Stimulated activated CD8-positive, alpha-beta memory T cell treated with anti-CD3 and anti-CD28 coated beads, Interleukin-15, amount 100 ng/mL, for 24 hours (primary cell): ENCODE measurements at regions not wholly inside any gene's neighbourhood (a gene's known extent, or its start where the extent isn't known, plus 50 kb on each side); places are given as distances from the start of the nearest gene placed in this dataset.

Experiments
- DNase-seq: peaks from one replicate; pipeline ENCODE4 v3.0.0-alpha.2; 2020; ENCODE audit warnings: low read depth

GRCh38 chr12:13288937-13289652 is 92.6 kb downstream of the EMP1 start:
- DNase-seq = no peak

- no peak for DNase-seq
These were observed 92.0 kb downstream of the EMP1 start for GRCh38 chr12:13288501-13288900.

GRCh38 chr12:13283867-13284266 is 87.3 kb downstream of the EMP1 start:
- DNase-seq = no peak

DNA sequence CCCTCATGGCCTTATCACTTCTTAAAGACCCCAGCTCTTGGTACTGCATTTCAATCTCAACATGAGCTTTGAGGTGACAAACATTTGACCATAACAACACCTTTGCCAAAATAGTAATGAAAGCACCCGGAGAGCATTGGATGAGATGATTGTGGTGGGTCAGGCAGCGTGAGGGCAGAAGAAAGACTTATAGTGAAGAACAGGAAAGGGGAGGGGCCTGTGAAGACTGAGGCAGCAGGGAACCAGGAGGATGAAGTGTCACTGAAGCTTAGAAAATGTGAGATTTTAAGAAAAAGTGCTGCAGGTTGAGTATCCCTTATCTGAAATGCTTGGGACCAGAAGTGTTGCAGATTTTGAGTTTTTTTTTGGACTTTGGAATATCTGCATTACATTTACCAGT is 86.3 kb downstream of the EMP1 start:
- DNase-seq = no peak

DNA sequence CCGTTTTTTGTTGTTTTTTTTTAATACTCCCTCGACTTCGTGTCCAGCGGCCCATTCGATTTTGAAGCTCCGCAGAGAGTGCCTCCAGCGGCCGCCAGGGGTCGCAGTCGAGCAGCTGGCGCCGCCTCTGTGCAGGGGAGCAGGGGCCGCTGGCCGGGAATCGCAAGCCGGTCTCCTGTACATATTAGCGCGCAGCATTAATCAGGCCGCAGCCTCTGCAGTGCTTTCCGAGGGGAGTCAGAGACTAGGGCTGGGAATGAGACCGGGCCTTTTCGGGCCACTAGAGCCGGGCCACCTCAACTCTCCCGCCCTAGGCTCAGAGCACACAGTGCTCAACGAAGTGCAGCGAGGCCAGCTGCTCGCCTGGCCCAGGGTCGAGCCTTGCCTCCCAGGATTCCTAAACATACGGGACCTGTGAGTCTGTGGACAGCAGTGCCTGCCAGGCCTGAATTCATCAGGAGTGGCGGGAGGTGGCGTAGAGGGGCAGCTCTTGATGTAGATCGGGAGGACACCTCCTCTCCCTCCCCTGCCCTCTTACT is 81.8 kb downstream of the EMP1 start:
- peak; percentile 58 for DNase-seq

DNA sequence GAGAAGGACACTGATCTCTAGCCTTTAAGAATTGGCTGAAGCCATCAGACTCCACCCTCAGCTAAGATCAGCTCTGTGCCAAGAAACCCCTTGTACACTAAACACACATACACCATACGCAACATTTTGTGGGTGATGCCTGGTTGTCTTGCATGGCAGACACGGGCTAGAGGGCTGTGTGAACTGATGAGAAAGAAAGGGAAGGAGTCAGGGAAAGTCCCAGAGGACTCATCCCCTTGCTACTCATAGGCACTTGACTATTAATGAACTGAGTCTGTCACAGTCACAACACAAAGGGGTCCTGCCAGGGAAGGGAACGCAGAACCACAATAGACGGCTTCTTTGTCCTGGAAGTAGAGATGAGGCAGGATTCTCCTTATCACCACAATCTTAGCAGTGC is 80.8 kb downstream of the EMP1 start:
- no peak for DNase-seq

DNA sequence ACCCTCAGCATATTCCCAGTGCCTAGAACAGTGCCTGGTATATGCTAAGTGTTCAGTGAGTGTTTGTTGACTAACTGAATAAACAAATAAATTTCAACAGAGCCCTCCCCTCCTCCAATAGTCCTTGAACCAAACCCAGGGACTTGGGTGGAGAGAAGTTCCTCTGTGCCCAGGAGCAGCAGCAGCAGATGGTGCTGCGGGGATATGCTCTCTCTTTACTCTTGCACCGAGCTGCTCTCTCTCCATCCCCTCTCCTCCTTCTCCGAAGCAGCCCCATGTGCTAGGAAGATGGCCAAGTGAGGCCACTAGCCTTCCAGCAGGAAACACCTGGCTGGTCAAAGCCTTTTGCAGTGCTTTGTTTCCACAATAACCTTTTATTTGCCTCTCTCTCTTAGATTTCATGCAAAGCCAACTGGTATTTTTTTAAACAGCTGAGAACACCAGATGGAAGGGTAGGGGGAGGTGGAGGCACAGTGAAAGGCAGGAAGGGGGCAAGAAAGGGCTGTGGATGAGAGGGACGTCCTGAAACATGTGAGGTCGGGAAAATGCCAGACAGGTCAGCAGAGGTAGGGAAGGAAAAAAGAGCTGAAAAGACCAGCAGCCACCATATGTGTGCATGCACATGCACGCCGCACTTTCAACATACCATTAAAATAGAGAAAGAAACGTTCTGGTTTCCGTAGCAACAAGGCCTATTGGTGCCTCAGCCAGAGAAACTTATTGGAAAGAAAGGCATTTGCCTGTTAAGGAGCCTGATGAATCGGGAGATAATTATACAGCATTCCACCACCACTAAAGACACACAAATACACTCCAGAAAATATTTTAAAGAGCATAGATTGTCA is 78.9 kb downstream of the EMP1 start:
- DNase-seq = no peak

- no peak for DNase-seq
These were observed 77.3 kb downstream of the EMP1 start for GRCh38 chr12:13273850-13274249.

DNA sequence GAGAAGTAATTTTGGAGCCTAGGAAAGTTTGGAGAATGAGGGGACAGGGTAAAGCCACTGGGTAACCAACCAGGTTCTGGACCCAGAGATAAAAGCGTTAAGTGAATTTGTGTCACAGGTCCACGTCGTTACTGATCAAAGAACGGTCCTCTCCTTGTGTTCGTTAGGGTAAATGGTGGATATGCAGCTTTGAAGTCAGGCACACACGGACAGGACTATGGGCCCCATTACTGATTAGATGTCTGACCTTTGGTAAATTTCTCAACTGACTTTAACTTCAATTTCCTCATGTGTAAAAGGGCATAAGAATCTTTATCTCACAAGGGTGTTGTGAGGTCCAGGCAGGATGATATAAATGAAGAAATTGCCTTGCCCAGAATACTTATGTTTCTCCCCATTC is 76.6 kb downstream of the EMP1 start:
- no peak for DNase-seq

DNA sequence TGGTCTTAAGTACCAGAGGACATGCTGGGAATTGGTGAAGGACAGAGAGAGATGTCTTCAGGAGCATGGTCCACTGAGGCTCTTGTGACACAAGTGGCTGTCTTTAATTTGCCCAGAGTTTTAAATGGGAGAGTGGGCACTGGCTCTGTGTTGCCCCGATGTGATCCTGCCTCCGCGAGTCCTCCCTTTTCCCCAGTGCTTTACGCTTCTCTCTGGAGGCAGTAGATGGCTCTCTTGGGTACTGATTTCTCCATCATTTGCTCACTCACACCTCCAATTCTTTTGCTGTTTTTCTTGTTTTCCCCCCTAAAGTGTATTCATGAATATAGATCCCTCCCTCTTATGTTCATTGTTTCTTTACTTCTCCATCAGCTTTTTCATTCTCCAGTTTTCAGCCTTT is 74.3 kb downstream of the EMP1 start:
- no peak for DNase-seq
